ENCODE measurements at regions not wholly inside any gene's neighbourhood (a gene's known extent, or its start where the extent isn't known, plus 50 kb on each side); places are given as distances from the start of the nearest gene placed in this dataset.

DNA sequence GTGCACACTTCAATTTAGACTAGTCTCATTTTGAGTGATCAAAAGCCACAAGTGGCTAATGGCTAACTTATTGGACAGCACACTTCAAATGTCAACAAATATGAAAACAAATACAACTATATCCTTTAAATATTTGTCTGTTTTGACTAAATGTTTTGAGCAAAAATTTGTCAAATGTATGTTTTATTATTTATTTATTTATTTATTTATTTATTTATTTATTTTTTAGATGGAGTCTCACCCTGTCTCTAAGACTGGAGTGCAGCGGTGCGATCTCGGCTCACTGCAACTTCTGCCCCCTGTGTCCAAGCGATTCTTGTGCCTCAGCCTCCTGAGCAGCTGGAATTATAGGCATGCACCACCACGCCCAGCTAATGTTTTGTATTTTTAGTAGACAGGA, 1392.1 kb upstream of the WWC1 start:
- no peak for DNase-seq (ENCODE audit: extremely low read depth, insufficient read length)
- no peak overlapping the region for H3K4me3 ChIP-seq (replicated peaks; ENCODE audit: low read depth, low read length)
- H3K27me3 ChIP-seq (replicated peaks; ENCODE audit: control insufficient read depth, insufficient read depth, low read length) = no peaks in the 10 kb centered on the region
- H3K36me3 ChIP-seq (ENCODE audit: control insufficient read depth, insufficient read depth, low read length) = no peaks in the 10 kb centered on the region
- TF ChIP-seq, protein P1, sequence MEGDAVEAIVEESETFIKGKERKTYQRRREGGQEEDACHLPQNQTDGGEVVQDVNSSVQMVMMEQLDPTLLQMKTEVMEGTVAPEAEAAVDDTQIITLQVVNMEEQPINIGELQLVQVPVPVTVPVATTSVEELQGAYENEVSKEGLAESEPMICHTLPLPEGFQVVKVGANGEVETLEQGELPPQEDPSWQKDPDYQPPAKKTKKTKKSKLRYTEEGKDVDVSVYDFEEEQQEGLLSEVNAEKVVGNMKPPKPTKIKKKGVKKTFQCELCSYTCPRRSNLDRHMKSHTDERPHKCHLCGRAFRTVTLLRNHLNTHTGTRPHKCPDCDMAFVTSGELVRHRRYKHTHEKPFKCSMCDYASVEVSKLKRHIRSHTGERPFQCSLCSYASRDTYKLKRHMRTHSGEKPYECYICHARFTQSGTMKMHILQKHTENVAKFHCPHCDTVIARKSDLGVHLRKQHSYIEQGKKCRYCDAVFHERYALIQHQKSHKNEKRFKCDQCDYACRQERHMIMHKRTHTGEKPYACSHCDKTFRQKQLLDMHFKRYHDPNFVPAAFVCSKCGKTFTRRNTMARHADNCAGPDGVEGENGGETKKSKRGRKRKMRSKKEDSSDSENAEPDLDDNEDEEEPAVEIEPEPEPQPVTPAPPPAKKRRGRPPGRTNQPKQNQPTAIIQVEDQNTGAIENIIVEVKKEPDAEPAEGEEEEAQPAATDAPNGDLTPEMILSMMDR (IDR thresholded peaks at IDR 0.05; ENCODE audit: insufficient read depth, low read length, poor library complexity, severe bottlenecking) = no peak

DNA sequence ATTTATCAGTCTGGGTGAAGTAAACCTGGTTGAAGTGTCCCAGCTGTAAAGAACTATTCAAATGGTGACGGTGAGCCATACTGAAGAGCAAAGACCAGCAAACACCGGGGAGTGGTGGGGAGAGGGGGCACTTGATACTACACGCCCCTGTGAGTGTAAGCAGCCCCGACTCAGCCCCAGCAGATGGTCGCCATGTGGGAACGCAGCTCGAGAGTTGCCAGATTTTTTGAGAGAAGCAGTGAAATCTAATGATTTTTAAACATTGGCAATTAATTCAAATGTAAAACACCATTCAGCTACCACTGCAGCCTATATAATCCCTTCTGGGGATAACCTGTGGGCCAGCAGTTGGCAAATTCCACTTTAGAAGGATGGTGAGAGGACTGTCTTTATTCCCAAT, 1386.9 kb upstream of the WWC1 start:
- Histone ChIP-seq H3K27me3 (replicated peaks; ENCODE audit: control insufficient read depth, insufficient read depth, low read length) (no peaks in the 10 kb centered on the region), H3K4me3 (replicated peaks; ENCODE audit: low read depth, low read length) (no peak overlapping the region), H3K36me3 (ENCODE audit: control insufficient read depth, insufficient read depth, low read length) (no peaks in the 10 kb centered on the region)
- no peak for DNase-seq (ENCODE audit: extremely low read depth, insufficient read length)
- TF ChIP-seq, protein P1 (IDR thresholded peaks at IDR 0.05; ENCODE audit: insufficient read depth, low read length, poor library complexity, severe bottlenecking) = no peak

DNA sequence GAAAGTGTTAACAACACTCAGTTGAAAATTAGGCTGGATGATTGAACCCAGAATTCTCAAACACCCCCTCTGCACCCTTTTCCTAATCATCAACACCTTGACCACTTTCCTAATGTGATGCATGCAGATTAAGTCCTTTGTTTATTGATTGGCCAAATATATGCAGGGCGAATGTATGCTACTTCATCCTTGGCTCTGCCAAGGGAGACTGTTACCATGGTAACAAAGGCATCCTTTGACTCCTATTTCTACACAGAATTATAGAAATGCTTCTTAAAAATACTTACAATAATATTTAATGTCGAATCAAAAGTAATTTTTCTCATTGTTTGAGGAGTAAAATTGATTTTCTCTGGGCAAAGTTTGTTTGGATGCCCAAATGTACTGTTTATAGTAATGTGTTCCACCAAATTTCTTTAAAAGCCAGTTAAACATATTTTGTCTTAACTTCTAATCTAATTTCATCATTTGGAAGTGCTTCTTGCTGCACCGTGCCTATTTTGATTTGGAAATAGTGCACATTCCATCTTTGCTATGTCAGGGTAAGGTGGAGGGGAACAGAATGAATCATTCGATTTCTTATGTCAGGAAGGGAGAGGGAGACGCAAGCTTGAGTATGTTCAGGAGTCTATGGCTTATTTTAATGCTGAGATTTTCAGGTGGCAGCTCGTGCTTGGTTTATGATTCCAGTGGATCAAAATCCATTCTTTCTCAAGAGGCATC, 1384.3 kb upstream of the WWC1 start:
- TF ChIP-seq, protein P1 (IDR thresholded peaks at IDR 0.05; ENCODE audit: insufficient read depth, low read length, poor library complexity, severe bottlenecking) = no peak
- Histone ChIP-seq H3K4me3 (replicated peaks; ENCODE audit: low read depth, low read length) (no peak overlapping the region), H3K36me3 (ENCODE audit: control insufficient read depth, insufficient read depth, low read length) (no peaks in the 10 kb centered on the region), H3K27me3 (replicated peaks; ENCODE audit: control insufficient read depth, insufficient read depth, low read length) (no peaks in the 10 kb centered on the region)
- DNase-seq (ENCODE audit: extremely low read depth, insufficient read length) = no peak

DNA sequence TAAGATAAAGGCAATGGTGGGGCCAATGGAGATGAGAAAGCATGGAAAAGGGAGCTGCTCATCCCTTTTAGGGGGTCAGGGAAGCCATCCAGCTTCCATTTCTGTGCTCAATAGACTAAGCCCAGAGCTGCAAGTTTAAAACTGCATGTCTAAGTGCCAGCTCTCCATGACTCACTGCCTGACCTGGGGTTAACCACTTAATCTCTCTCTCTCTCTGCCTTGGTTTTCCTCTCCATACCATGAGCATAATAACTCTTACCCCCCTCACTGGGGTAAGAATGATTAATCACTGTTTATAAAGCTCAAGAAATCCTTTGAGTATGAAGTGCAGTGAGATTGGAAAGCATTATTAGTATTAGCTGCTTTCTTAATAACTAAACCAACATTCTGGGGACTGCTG, 1382.4 kb upstream of the WWC1 start:
- H3K27me3 ChIP-seq (replicated peaks; ENCODE audit: control insufficient read depth, insufficient read depth, low read length) = no peaks in the 10 kb centered on the region
- no peak for DNase-seq (ENCODE audit: extremely low read depth, insufficient read length)
- no peak overlapping the region for H3K4me3 ChIP-seq (replicated peaks; ENCODE audit: low read depth, low read length)
- H3K36me3 ChIP-seq (ENCODE audit: control insufficient read depth, insufficient read depth, low read length) = no peaks in the 10 kb centered on the region
- TF ChIP-seq, protein P1 (IDR thresholded peaks at IDR 0.05; ENCODE audit: insufficient read depth, low read length, poor library complexity, severe bottlenecking) = no peak

DNA sequence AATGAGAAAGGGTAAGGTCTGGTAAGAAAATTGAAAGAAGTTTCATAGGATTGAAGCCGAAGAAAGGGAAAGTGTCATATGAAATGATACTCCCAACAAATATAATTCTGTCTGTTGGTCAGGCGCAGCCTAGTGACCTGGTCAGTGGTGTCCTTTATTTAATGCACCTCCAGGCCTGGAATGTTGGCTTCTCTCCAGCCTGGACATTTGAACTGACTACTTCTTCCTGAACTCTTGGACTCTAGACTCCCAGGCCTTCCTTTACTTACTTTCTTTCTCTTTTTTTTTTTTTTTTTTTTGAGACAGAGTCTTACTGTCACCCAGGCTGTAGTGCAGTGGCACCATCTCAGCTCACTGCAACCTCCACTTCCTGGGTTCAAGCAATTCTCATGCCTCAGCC, 1381.5 kb upstream of the WWC1 start:
- H3K4me3 ChIP-seq (replicated peaks; ENCODE audit: low read depth, low read length) = no peak overlapping the region
- TF ChIP-seq, protein P1 (IDR thresholded peaks at IDR 0.05; ENCODE audit: insufficient read depth, low read length, poor library complexity, severe bottlenecking) = no peak
- no peak for DNase-seq (ENCODE audit: extremely low read depth, insufficient read length)
- no peaks in the 10 kb centered on the region for H3K27me3 ChIP-seq (replicated peaks; ENCODE audit: control insufficient read depth, insufficient read depth, low read length)
- H3K36me3 ChIP-seq (ENCODE audit: control insufficient read depth, insufficient read depth, low read length) = no peaks in the 10 kb centered on the region

DNA sequence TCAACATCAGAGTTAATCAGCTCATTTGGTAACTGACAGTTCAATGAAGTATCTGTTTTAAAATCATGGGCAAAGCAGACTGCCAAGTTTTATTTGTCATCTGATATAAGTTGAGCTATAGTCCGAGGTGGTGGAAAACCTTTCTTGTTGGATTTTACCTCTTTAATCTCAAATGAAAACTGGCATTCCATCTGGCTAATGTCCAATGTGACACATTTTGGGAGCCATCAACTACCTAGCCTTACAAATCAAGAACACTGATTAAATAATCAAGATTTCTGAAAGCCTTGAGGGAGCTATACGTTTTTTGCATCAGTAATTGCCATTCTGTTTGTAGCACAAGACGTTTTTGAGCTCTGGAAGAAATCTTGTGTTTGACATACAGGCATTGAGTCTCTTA, 1380.5 kb upstream of the WWC1 start:
- H3K4me3 ChIP-seq (replicated peaks; ENCODE audit: low read depth, low read length) = no peak overlapping the region
- no peaks in the 10 kb centered on the region for H3K27me3 ChIP-seq (replicated peaks; ENCODE audit: control insufficient read depth, insufficient read depth, low read length)
- no peak for DNase-seq (ENCODE audit: extremely low read depth, insufficient read length)
- TF ChIP-seq, protein P1 (IDR thresholded peaks at IDR 0.05; ENCODE audit: insufficient read depth, low read length, poor library complexity, severe bottlenecking) = no peak
- H3K36me3 ChIP-seq (ENCODE audit: control insufficient read depth, insufficient read depth, low read length) = no peaks in the 10 kb centered on the region
